GM21526 (cell line): ENCODE measurements at regions not wholly inside any gene's neighbourhood (a gene's known extent, or its start where the extent isn't known, plus 50 kb on each side); places are given as distances from the start of the nearest gene placed in this dataset.

Experiments used
- ATAC-seq: cut with Tn5 transposase; IDR thresholded peaks from one replicate; pipeline ENCODE4 v1.9.1; 2021; ENCODE audit warnings: moderate library complexity; ENCODE audit not compliant: unreplicated experiment, low FRiP score

DNA sequence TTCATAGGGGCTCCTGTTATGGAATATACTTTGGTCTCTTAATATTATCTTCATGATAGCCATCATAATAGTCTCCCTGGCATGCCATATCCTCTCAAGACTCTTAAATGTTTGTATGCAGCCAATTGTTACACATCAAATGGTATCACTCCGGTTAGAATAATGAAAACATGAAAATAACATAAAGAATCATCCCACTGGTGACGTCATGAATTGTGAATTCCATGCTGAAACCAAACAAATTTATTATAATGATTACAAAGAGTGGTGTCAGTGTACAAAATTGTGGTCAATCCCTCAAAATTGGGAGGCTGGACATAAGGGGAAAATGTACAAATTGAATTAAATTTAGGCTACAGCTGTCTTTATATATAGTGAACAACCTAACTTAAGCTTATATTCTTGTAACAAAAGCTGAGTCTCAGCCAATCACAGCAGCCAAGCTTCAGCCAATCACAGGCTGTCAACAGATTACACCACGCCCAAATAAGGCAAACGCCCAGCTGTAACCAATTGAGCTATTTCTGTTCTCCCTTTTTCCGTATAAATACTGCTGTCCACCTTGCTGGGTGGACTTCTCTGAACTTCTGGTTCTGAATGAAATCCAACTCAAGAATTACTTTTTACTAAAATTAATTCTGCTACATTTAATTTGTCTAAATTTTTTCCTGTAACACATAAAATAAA is 156.1 kb downstream of the CHD9NB start:
- no peak for ATAC-seq

DNA sequence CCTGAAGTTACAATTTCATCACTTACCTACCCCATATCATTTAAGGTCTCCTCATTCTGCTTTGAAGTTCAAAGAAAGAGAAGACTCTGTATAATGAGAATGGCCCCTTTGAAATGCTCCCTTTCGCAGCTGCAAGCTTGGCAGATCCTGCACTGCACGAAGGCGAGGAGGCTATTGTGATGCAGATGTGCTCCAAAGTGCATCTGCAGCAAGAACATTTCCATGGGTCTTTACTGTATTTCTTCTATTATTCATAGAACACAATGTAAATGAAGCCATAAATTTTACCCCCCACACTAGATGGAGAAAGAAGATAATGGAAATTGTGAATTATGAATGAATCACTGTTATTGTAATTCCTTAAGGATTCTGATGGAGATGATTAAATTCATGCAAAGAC is 178.7 kb downstream of the CHD9NB start:
- ATAC-seq, result no peak

DNA sequence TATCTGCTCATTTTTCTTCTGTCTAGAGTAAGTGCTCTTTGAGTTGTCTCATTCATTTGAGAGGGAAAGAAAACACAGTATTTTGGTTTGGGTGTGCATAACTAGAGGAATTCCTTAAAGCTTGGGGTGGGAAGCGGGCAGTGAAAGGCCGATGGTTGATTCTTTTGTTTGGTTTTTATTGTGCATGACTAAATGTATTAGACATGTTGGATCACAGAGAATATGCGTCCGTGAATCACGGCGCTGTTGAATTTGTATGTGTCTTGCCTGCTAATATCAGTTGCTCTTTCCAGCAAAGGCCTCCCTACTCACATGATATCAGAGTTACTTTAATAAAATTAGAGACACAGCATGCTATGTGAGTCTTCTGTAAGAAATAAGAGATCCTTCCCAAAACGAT is 180.0 kb downstream of the CHD9NB start:
- ATAC-seq, result no peak

DNA sequence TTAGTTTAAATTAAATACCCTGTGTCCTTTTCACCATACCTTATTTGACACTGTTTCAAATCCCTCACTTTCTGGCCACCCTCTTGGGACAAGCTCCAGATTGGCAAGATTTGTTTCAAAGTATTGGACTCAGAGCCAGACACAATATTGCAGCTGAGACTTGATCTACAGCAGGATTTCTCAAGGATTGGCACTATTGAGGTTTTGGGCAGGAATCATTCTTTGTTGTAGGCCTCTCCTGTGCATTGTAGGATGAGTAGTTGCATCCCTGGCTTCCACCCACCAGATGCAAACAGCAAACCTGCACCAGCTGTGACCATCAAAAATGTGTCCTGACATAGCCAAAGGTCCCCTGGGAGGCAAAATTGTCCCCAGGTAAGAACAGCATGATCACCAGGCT is 181.2 kb downstream of the CHD9NB start:
- ATAC-seq, result no peak

DNA sequence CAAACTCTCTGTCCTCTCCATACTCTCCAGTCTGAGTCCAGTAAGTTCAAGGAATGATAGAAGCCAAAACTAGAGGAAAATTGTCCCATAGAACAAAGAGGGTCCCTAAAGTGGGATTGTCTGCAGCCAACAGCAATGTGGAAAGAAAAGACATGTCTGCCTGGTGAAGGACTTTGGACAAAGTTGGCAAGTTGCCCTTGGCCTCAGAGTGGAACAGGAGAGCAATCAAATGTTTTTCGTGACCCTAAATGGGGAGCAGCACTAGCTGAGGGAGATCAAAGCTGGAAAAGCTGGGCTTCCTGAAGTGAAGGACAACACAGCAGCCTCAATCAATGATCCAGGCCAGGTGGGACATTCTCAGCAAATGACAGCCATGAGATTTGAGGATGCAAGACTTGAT is 183.5 kb downstream of the CHD9NB start:
- ATAC-seq, result no peak

DNA sequence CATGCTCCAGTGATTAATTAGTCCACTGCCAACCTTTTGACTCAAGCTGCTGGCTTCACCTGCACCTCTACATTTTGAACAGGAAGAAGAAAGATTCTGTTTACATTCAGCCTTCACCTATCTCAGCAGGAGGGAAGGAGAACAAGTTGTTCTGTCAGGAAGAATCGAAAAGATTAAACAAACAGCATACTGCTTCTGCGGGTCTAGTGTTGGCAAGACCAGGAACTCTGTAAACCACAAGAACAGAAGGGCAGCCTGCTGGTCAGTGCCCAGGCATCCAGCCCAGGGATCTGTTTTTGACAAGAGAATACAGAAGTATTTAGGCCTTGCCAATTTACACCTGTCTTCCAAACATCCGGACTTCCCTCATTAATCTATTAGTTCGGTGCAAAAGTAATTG is 189.7 kb downstream of the CHD9NB start:
- no peak for ATAC-seq

DNA sequence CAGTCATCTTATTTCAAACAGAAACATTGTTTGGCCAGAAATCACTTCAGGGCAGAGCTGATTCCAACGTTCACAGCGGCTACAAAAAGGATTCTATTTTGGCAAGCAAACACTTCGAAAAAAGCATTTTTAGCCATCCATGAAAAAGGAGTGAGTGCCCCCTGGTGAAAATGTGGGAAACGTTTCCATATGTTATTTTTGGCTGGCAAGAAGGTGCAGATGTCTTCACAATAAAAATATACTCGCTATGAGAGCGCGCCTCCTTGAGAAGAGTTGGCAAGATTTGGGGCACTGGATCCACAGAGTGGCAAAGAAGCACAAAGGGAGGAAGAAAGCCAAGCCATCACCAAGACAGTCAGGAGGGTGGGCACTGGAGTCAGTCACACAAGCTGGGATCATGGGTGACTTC is 191.1 kb downstream of the CHD9NB start:
- no peak for ATAC-seq

DNA sequence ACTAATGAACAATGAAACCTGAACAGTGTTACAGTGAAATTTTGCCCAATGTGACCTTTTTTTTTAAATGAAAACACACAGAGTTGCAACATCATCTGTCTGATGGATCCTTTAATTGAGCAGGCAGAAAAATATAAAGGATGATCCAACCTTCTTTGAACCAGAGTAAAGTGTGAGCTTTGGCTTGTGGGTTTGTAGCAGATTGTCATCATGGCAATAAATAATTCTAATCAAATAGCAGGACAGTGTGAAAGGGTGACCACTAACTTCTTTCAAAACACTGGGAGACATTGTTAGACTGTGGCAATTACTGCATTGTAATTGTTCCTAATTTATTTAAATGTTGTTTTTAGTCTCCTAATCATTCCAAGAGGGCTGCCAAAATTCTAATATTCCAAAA is 197.2 kb downstream of the CHD9NB start:
- no peak for ATAC-seq

DNA sequence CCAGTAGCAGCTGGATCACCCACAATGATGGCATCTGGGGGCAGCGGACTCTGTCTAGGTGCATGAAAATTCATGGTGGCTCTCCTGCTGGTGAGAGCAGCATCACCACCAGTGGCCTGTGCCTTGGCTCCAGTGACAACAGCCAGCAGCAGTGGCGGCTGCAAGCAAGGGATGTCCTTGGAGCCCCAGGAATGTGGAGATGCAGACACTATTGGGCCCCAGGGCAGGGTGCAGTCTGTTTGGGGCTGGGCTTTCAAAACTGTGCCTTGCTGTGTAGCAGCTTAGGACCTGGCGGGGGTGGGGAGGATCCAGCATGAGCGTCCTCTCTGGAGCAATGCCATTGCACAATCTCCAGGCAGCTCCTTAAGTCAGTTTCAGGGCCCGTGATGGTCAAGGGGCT is 199.7 kb downstream of the CHD9NB start:
- ATAC-seq, result no peak

DNA sequence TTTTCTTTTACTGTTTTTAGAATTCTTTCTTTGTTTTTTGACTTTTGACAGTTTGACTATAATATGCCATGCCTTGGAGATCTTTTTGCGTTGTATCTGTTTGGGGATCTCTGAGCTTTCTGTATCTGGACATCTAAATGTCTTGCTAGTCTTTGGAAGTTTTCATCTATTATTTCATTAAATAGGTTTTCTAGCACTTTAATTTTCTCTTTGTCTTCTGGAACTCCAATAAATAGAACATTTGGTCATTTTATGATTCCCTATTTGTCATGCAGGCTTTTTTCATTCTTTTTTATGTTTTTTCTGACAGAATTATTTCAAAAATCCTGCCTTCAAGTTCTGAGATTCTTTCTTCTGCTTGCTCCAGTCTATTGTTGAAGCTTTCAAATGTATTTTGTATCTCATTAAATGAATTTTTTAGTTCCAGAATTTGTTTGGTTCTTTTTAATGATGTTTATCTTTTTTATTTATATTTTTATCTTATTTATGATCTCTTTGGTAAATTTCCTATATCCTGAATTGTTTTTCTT is 201.4 kb downstream of the CHD9NB start:
- ATAC-seq, result no peak

DNA sequence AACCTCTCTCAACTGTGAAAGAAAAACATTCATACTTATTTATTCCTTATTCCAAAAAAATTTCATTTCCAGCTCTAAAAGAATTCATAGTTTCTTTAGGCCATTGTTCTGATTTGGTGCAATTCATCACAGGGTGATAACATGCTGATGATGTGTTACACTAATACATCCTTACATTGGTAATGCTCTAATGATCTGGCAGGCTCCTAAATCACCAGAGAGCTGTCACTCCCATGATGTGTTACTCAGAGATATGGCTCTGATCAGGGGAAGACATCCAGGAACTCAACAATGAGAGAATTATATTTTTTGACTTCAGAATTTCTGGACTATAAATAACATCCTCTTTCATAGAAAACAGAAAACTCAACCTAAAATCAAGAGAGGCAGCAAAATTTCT is 209.3 kb downstream of the CHD9NB start:
- ATAC-seq, result no peak

DNA sequence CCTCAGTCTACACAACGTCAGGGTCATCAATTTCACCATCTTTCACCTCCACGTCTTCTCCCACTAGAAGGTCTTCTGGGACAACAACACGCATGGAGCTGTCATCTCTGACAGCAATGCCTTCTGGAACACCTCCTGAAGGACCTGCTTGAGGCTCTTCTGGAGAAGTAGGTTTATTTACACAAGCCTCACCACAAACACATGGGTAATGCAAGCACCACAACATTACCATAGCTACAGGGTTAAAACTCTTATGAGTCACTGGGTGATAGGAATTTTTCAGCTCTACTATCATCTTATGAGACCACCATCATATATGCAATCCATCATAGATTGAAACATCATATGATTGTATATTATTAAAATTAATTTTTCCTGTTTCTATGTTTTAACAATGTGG is 215.4 kb downstream of the CHD9NB start:
- no peak for ATAC-seq

DNA sequence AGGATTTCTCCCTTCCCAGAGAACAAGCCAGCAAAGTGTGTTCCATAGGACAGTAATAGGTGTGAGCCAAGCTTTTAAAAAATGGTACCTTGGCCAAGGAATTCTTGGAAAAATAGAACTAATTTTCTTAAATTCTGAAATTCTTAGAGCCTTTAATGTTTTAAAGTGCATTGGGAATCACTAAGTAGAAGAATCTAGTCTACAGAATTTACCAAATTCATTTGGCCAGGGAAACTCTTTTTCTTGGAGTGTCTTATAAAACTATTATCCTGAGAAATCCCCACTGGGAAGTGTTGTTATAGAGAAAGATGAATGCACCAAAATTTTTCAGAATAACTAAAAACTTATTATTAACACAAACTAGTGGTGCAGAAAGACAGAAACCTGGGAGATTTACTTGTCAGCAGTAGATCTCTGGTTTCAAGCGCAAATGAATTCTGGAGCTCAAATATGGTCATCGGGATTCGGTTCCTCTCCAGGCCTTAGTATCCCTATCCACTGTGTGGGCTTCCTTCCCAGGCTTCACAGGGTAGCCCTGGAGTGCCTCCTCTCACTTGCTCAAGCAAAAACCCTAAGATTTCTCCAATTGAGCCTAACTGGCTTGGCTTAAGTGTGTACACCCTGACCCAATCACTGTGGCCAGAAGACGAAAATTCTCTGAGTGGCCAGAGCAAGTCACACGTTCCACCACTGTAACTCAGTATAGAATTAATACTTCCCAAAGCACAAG is 217.8 kb downstream of the CHD9NB start:
- no peak for ATAC-seq

DNA sequence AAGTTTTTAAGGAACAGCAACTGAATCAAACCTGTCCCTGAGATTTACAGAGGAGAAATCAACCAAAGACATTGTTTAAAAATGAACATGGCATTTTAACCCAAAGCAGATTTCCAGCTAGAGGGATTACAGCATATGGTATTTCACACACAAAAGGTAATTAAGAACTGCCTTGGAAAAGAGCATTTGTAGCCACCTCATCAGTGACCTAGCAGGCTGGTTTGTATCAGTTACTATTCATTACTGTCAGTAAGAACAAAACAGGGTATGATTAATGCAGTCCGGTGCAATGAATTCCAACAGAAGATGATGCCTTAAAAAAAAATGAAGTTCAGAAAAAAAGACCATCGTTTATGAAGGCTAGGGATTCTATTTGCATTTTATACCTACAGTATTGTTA is 219.9 kb downstream of the CHD9NB start:
- no peak for ATAC-seq

DNA sequence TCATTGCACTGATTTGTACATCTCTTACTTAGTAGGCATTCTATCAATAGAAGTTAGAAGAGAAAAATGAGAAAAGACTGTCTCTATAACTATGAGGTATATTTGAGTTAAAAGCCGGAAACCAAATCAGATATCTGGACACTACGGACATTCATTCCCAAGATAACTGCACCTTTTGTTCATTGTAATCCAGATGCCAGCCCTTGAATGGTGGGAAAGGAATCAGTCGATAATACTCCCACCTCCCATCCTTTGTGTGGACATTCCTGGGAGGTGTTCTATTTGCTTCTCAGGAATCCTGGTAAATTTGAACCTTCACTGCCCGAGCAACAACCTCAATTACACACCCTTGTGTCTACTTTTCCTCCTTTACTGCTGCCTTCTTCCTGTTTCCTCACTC is 225.2 kb downstream of the CHD9NB start:
- ATAC-seq, result no peak

DNA sequence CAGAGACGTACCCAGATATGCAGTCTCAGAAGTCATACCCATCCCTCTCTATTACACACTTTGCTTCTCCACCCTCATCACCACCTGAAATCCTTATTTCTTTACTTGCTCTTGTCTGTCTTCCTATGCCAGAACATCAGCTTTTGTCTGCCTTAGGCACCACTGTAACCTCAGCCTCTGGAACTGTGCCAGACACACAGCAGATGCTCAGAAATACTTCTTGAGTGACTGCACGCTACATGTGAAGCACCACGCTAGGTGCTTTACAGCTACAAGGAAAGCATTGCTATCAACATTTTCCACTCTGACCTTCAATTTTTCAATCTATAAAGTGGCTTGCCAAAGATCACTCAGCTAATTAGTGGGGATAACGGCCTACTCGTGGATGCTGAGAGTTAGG is 226.8 kb downstream of the CHD9NB start:
- ATAC-seq, result no peak

DNA sequence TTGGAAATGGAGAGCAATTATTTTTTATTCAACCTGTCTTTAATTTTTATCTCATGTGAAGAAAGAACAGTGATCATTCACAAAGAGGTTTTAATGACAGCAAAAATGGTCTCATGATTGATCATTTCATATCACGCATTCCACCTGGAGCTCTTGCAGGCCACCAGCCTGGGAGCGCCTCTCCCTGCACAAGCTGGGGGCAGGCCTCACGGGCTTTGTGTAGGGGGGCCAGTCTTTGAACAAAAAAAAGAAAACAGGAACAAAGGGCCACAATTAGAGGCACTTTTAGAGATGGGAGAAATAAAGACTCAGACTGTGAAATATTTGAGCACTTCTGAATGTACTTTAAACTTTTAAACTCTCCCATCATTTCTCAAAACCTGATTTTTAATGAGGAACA is 232.9 kb downstream of the CHD9NB start:
- no peak for ATAC-seq

DNA sequence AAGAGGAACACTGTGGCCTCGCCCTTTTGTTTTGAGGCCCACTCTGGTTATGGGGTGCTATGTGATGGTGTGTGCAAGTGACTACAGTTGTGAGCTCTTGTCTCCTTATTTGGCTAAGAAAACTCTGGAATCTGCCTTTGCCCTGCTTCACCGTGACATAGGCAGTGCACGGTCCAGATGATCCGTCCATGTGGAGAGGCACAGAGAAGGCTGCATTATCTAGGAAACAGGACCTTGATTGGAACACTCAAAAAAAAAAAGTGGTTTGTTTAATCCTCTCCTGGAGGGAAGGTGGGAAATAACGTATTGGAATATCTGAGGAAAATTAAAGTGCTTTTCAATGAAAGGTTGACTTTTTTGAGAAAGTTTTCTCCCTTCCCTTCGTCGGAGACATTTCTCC is 233.3 kb downstream of the CHD9NB start:
- no peak for ATAC-seq

DNA sequence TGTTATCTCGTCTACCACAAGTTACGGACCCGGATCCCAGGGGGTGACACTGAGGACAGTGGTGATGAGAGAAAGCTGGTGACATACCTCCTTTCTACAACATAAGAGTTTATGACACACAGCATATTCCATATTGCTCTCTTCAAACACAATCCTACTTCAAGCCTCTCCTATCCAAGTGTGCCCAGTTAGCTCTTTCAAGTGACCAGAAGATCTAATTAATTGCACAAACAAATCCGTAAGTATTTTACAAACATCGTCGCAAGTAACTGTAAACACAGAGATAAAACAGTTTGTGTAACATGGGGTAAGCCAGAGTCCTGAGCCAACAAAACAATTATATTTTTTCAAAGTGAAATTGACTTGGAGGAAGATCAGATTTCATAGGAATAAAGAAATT is 235.0 kb downstream of the CHD9NB start:
- no peak for ATAC-seq

DNA sequence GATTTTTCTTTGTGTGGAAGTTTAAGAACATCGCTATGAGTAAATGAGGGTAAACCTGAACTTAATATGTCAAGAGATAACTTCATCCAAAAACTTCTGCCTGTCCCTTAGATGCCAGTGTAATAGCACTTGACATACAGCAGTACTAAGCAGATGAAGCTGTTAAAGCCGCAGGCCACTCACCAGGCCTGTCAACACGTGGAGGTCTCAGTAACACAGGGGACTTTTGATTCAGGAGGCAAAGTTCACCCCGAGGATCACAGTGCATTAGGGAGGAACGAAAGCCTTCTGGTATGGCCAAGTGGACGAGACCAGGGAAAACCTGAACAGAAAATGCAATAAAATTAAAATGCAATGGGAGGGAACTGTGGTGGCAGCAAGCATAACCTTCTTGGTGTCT is 235.7 kb downstream of the CHD9NB start:
- ATAC-seq, result no peak

DNA sequence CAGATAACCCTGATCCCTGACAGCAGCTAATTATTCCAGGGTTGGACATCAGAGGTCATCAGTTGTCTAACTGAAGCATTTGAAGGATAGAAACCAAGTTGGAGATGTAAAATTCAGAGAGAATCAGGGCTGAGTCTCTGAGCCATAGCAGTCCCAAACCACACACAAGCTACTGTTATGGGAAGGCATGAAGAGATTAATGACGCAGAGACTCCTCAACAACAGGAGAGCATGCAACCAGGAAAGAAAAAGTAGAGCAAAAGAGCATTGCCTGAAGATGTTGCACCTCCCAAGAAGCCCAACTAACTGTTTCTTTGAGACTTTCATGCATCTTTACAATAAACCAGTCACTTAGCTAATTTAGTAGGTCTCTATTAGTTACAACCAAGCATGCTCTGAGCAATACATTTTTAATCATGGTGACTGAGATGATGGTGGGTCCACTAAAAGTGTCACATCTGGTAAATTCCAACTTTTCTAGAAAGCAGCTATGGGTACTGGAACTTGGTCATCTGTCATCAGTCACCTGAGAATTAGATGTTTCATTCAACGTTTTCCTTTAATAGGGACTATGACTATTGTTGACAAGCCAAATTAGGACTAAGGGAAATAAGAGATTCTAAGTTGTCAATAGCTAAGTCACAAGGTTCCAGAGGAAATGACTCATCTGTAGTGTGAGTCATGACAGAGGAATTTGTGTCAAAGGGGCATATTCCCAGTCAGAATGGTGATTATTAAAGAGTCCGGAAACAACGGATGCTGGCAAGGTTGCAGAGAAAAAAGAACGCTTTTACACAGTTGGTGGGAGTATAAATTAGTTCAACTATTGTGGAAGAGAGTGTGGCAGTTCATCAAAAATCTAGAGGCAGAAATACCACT is 239.8 kb downstream of the CHD9NB start:
- no peak for ATAC-seq
